Loucy (cell line): ENCODE measurements at regions not wholly inside any gene's neighbourhood (a gene's known extent, or its start where the extent isn't known, plus 50 kb on each side); places are given as distances from the start of the nearest gene placed in this dataset.

Experiments used
- EZH2phosphoT487 ChIP-seq: fragments of 200-600 bp; IDR thresholded peaks from 2 replicates; pipeline ENCODE4 v1.6.1; 2018; ENCODE audit warnings: antibody characterized with exemption, mild to moderate bottlenecking, moderate library complexity, borderline replicate concordance
- TF ChIP-seq, protein P1 (sequence below): fragments of 200-600 bp; sonication (generic); conservative IDR thresholded peaks from 2 replicates; pipeline ENCODE4 v1.5.1; 2014; ENCODE audit warnings: mild to moderate bottlenecking, antibody characterized with exemption, low read length

DNA sequence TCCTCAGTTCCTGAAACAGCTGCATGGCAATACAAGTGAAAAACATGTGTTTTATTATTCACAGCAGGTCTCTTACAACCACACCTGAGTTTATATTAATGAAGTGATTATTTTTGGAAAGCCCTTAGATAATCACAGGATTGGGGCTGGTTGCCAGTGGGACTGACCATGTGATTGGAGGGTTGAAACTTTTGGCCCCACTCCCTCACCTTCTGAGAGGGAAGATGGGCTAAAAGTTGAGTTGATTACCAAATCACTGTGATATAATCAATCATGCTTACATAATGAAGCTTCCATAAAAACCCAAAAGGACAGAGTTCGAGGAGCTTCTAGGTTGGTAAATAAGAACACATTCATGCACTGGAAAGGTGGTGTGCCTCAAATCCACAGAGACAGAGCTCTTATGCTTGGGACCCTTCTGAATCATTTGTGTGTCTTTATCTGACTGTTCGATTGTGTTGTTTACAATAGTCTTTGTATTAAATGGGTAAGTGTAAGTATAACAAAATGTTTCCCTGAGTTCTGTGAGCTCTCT is 393.9 kb downstream of the RPS24 start:
- TF ChIP-seq EZH2phosphoT487 = no peak
- TF ChIP-seq, protein P1, sequence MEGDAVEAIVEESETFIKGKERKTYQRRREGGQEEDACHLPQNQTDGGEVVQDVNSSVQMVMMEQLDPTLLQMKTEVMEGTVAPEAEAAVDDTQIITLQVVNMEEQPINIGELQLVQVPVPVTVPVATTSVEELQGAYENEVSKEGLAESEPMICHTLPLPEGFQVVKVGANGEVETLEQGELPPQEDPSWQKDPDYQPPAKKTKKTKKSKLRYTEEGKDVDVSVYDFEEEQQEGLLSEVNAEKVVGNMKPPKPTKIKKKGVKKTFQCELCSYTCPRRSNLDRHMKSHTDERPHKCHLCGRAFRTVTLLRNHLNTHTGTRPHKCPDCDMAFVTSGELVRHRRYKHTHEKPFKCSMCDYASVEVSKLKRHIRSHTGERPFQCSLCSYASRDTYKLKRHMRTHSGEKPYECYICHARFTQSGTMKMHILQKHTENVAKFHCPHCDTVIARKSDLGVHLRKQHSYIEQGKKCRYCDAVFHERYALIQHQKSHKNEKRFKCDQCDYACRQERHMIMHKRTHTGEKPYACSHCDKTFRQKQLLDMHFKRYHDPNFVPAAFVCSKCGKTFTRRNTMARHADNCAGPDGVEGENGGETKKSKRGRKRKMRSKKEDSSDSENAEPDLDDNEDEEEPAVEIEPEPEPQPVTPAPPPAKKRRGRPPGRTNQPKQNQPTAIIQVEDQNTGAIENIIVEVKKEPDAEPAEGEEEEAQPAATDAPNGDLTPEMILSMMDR = no peak
